Ovary (tissue), 7 donors: ENCODE measurements at regions not wholly inside any gene's neighbourhood (a gene's known extent, or its start where the extent isn't known, plus 50 kb on each side); places are given as distances from the start of the nearest gene placed in this dataset.

Experiments used
- DNase-seq, 5 donors: peaks; one replicate each; pipeline ENCODE4 v3.0.0-alpha.2; 2019 to 2020
- H3K27ac ChIP-seq, 2 donors: fragments of 200-600 bp; one replicate each; pipeline versions ENCODE4 v1.5.1 to v1.8.0; 2019 to 2022
- H3K27me3 ChIP-seq: fragments of 200-600 bp; one replicate; pipeline ENCODE4 v1.8.0; 2022
- H3K36me3 ChIP-seq: fragments of 200-600 bp; sonication (generic); one replicate; pipeline ENCODE4 v1.5.1; 2019
- H3K4me1 ChIP-seq: one replicate; pipeline ENCODE4 v1.8.1; 2013; ENCODE audit warnings: mild to moderate bottlenecking, moderate library complexity; ENCODE audit not compliant: insufficient read depth
- H3K4me3 ChIP-seq: fragments of 200-600 bp; sonication (generic); one replicate; pipeline ENCODE4 v1.5.1; 2017
- H3K9me3 ChIP-seq, 2 donors: fragments of 200-600 bp in 1 of 2; sonication (generic) in 1 of 2; one replicate each; pipeline versions ENCODE4 v1.5.1 to v1.8.1; 2013 to 2019; ENCODE audit warnings: mild to moderate bottlenecking in 1 of 2, moderate library complexity in 1 of 2
- EP300 ChIP-seq: sonication (generic); formaldehyde crosslinking; IDR thresholded peaks from one replicate; pipeline ENCODE4 v1.6.1; 2017; ENCODE audit warnings: antibody characterized with exemption
- POLR2A ChIP-seq: fragments of 450-650 bp; IDR thresholded peaks from one replicate; pipeline ENCODE4 v1.6.1; 2017; ENCODE audit warnings: antibody characterized with exemption, mild to moderate bottlenecking, moderate library complexity
- WGBS, 3 donors: extraction: QIAGEN DNeasy Blood & Tissue Kit in 1 of 3; methylation state at CpG; one replicate each; pipeline versions ENCODE4 v1.1.5 to v1.1.7; 2013 to 2017; 5-methylcytosine and 5-hydroxymethylcytosine counted together
- intact Hi-C, 4 donors: fragments of 100-400 bp; cut with DNase I; formaldehyde crosslinking; loops; one replicate each; pipeline versions ENCODE4 v1.11.0 to v1.15.1; 2022 to 2023
- TF ChIP-seq, protein P1 (sequence below), 3 donors: fragments of 450-650 bp in 2 of 3; fragments of 200-600 bp in 1 of 3; IDR thresholded peaks; one replicate each; pipeline versions ENCODE4 v1.5.1 to v1.8.0; 2016 to 2022; ENCODE audit warnings: antibody characterized with exemption in 3 of 3, mild to moderate bottlenecking in 1 of 3
- donor health status: DM: no; HTN: no; CAD: no; lungs with moderate emphysema.
- donor health status: DM: no; HTN: no; CAD: no.
- donor health status: Bipolar disorder and iron deficiency.
- donor health status: DM: no; HTN: no; CAD: no.
- donor health status: DM: yes; HTN: yes; CAD: no.

DNA sequence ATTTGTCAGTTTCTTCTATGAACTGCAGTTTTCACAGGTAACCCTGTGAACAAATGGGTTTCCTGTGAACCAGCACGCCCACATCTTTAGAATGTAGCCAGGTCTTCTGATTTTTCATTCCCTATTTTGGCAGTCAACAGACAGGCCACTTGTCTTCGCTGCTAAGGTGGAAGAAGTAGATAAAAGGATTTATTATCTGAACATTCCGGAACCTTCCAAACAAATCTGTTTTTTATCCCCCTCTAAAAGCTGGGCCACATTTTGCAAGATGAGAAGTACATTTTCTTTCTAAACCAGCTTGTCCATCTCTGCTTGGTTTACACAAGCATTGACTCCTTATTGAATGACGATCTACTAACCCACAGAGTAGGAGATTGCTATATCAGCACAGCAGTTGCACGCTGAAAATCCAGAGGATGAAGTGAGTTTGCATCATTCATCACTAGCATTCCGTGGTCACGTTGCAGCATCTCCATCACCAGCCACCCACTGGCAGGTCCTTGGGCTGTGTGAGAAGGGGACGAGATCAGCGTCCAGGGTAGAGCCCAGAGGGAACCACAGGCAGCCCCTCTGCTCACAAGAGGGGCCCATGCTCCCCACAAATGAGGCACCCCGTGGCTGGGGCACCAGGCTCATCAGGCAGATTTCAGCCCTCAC lies 83.5 kb downstream of the TOMM20 start:
- intact Hi-C loops, result no loop called here
- Histone ChIP-seq H3K4me1 (peaks cover 9% of the 10 kb centered on the region), H3K9me3 (no peaks in the 10 kb centered on the region), H3K36me3 (no peaks in the 10 kb centered on the region), H3K27ac (no peak overlapping the region), H3K27me3 (no peaks in the 10 kb centered on the region), H3K4me3 (no peak overlapping the region)
- 83 to 91% (median 84%) methylated on average over 10 of the region's 10 CpGs for WGBS, 3 donors
- TF ChIP-seq EP300, result no peak
- TF ChIP-seq, protein P1, sequence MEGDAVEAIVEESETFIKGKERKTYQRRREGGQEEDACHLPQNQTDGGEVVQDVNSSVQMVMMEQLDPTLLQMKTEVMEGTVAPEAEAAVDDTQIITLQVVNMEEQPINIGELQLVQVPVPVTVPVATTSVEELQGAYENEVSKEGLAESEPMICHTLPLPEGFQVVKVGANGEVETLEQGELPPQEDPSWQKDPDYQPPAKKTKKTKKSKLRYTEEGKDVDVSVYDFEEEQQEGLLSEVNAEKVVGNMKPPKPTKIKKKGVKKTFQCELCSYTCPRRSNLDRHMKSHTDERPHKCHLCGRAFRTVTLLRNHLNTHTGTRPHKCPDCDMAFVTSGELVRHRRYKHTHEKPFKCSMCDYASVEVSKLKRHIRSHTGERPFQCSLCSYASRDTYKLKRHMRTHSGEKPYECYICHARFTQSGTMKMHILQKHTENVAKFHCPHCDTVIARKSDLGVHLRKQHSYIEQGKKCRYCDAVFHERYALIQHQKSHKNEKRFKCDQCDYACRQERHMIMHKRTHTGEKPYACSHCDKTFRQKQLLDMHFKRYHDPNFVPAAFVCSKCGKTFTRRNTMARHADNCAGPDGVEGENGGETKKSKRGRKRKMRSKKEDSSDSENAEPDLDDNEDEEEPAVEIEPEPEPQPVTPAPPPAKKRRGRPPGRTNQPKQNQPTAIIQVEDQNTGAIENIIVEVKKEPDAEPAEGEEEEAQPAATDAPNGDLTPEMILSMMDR (IDR thresholded peaks at IDR 0.05), result no peak
- TF ChIP-seq POLR2A, result no peak
- no peak for DNase-seq

DNA sequence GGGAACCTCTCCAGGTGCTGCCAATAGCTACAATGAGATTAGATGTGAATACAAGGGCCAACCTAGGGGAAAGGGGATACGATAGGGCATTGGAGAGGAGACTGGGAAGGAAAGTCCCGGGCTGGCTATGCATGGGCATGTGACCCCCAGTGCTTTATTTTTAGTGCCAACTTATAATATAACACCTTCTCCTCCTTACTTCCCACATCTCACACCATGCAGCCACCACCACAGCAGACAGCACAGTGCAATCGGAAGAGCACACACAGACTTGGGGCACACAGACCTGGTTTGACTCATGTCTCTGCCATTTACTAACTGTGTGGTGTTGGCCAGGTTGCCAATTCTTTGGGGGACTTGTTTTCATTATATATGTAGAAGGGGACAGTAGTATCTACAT lies 85.4 kb downstream of the TOMM20 start:
- intact Hi-C loops, result no loop called here
- Histone ChIP-seq H3K36me3 (no peaks in the 10 kb centered on the region), H3K9me3 (no peaks in the 10 kb centered on the region), H3K27ac (no peak overlapping the region), H3K4me1 (peaks cover 7% of the 10 kb centered on the region), H3K27me3 (no peaks in the 10 kb centered on the region), H3K4me3 (no peak overlapping the region)
- no peak for DNase-seq
- TF ChIP-seq EP300, result no peak
- TF ChIP-seq POLR2A, result no peak
- TF ChIP-seq, protein P1 (IDR thresholded peaks at IDR 0.05), result no peak
- WGBS, 3 donors, result 94 to 96% (median 95%) methylated on average over 3 of the region's 3 CpGs

DNA sequence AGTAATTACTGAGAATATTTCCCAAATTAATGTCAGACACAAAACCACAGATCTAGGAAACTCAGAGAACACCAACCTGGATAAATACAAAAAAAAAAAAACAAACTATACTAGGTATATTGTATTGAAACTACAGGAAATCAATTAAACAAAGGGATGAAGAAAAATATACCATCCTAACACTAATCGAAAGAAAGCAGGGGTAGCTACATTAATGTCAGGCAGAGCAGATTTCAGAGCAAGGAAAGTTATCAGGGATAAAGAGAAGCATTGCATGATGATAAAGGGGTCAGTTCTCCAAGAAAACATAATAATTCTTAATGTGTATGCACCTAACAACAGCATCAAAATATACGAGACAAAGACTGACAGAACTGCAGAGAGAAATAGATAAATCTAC lies 89.9 kb downstream of the TOMM20 start:
- 87 to 90% (median 90%) methylated on average over 2 of the region's 2 CpGs for WGBS, 3 donors

DNA sequence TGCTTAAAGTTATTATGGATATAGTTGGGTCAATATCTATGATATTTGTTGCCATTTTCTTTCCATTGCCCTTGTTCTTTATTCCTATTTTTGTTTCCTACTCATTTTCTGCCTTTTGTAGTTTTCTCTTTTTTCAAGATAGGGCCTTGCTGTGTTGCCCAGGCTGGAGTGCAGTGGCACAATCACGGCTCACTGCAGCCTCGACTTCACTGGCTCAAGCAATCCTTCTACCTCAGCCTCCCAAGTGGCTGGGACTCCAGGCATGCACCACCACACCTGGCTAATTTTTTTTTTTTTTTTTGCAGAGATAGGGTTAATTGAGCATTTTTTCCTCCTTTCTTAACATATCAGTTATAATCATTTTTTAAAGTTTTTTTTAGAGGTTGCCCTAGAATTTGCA lies 92.7 kb downstream of the TOMM20 start:
- no peak overlapping the region for H3K4me3 ChIP-seq
- no peaks in the 10 kb centered on the region for H3K9me3 ChIP-seq
- no peak for TF ChIP-seq POLR2A
- no peaks in the 10 kb centered on the region for H3K4me1 ChIP-seq
- 93 to 96% (median 94%) methylated on average over 2 of the region's 2 CpGs for WGBS, 3 donors
- H3K36me3 ChIP-seq, result no peaks in the 10 kb centered on the region
- no peaks in the 10 kb centered on the region for H3K27me3 ChIP-seq
- intact Hi-C loops, result no loop called here
- no peak overlapping the region for H3K27ac ChIP-seq
- no peak for DNase-seq

More for the DNA sequence above, 89.9 kb downstream of the TOMM20 start:
- H3K4me1 ChIP-seq, result no peaks in the 10 kb centered on the region
- no peak overlapping the region for H3K27ac ChIP-seq
- no peak for DNase-seq
- TF ChIP-seq POLR2A (no peak), EP300 (no peak)
- TF ChIP-seq, protein P1 (IDR thresholded peaks at IDR 0.05), result no peak
- H3K4me3 ChIP-seq, result no peak overlapping the region
- intact Hi-C loops, result no loop called here
- H3K9me3 ChIP-seq, result no peaks in the 10 kb centered on the region
- H3K27me3 ChIP-seq, result no peaks in the 10 kb centered on the region
- no peaks in the 10 kb centered on the region for H3K36me3 ChIP-seq

DNA sequence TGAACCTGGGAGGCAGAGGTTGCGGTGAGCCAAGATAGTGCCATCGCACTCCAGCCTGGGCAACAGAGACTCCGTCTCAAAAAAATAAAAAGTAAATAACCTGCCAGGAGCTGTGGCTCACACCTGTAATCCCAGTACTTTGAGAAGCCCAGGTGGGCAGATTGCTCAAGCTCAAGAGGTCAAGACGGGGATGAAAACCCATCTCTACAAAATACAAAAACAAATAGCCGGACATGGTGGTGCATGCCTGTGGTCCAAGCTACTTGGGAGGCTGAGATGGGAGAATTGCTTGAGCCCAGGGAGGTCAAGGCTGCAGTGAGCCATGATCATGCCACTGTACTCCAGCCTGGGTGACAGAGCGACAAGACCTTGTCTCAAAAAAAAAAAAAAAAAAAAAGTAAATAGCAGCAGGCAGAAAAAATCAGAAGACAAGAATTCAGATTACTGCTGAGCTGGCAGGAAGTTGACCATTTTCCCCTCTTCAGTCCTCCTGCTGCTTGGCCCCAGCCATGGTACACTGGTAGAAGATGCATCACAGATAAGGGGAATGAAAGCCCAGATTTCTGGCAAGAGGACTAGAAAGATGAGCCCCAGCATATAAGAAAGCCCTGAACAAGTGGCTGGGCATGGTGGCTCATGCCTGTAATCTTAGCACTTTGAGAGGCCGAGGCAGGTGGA lies 97.6 kb downstream of the TOMM20 start:
- DNase-seq, result no peak
- Histone ChIP-seq H3K27me3 (no peaks in the 10 kb centered on the region), H3K27ac (no peak overlapping the region), H3K36me3 (no peaks in the 10 kb centered on the region), H3K4me3 (no peak overlapping the region), H3K4me1 (no peaks in the 10 kb centered on the region), H3K9me3 (no peaks in the 10 kb centered on the region)
- TF ChIP-seq POLR2A (no peak), EP300 (no peak)
- TF ChIP-seq, protein P1 (IDR thresholded peaks at IDR 0.05), result no peak
- WGBS, 3 donors, result 82 to 93% (median 83%) methylated on average over 7 of the region's 7 CpGs
- intact Hi-C loops, result no loop called here
